Small intestine (tissue), 7 donors: ENCODE measurements at regions not wholly inside any gene's neighbourhood (a gene's known extent, or its start where the extent isn't known, plus 50 kb on each side); places are given as distances from the start of the nearest gene placed in this dataset.

ENCODE experiments used
- DNase-seq, 2 donors: peaks; one replicate each; pipeline versions ENCODE4 v3.0.0 to v3.0.0-alpha.2; 2013
- FAIRE-seq: peaks from 2 replicates; lab custom pipeline; 2012; peaks lifted over from hg19 to GRCh38; lab: Jason Lieb, UNC
- H3K27ac ChIP-seq, 3 donors: one replicate each; pipeline ENCODE4 v1.5.1; 2013; ENCODE audit warnings: low read length in 2 of 3, mild to moderate bottlenecking in 2 of 3, control low read depth in 1 of 3, inconsistent platforms in 1 of 3, low read depth in 1 of 3, moderate library complexity in 1 of 3
- H3K27me3 ChIP-seq, 3 donors: one replicate each; pipeline ENCODE4 v1.6.1; 2013; ENCODE audit warnings: low read length in 3 of 3, inconsistent platforms in 1 of 3; ENCODE audit not compliant: control insufficient read depth in 3 of 3, insufficient read depth in 3 of 3
- H3K36me3 ChIP-seq, 3 donors: one replicate each; pipeline ENCODE4 v1.6.1; 2013; ENCODE audit warnings: low read length in 3 of 3, inconsistent platforms in 1 of 3, low read depth in 1 of 3, mild to moderate bottlenecking in 1 of 3, moderate library complexity in 1 of 3; ENCODE audit not compliant: control insufficient read depth in 3 of 3, insufficient read depth in 2 of 3
- H3K4me1 ChIP-seq, 3 donors: one replicate each; pipeline ENCODE4 v1.6.1; 2013; ENCODE audit warnings: low read length in 2 of 3, inconsistent platforms in 1 of 3, low read depth in 1 of 3, mild to moderate bottlenecking in 1 of 3, moderate library complexity in 1 of 3; ENCODE audit not compliant: control insufficient read depth in 3 of 3, insufficient read depth in 2 of 3
- H3K4me3 ChIP-seq, 3 donors: one replicate each; pipeline ENCODE4 v1.5.1; 2013; ENCODE audit warnings: low read length in 3 of 3, control low read depth in 1 of 3, inconsistent platforms in 1 of 3, low read depth in 1 of 3, mild to moderate bottlenecking in 1 of 3, moderate library complexity in 1 of 3
- H3K9me3 ChIP-seq, 2 donors: one replicate each; pipeline ENCODE4 v1.6.1; 2013; ENCODE audit warnings: low read depth in 1 of 2, low read length in 1 of 2; ENCODE audit not compliant: control insufficient read depth in 2 of 2, insufficient read depth in 1 of 2
- WGBS, 3 donors: extraction: QIAGEN DNeasy Blood & Tissue Kit; methylation state at CpG; one replicate each; pipeline ENCODE4 v1.1.7; 2013; 5-methylcytosine and 5-hydroxymethylcytosine counted together
- donor health status: healthy with polysubstance abuse.
- donor health status: control.
- donor health status: control.
- donor health status: Bipolar disorder and iron deficiency.
- donor health status: healthy.

DNA sequence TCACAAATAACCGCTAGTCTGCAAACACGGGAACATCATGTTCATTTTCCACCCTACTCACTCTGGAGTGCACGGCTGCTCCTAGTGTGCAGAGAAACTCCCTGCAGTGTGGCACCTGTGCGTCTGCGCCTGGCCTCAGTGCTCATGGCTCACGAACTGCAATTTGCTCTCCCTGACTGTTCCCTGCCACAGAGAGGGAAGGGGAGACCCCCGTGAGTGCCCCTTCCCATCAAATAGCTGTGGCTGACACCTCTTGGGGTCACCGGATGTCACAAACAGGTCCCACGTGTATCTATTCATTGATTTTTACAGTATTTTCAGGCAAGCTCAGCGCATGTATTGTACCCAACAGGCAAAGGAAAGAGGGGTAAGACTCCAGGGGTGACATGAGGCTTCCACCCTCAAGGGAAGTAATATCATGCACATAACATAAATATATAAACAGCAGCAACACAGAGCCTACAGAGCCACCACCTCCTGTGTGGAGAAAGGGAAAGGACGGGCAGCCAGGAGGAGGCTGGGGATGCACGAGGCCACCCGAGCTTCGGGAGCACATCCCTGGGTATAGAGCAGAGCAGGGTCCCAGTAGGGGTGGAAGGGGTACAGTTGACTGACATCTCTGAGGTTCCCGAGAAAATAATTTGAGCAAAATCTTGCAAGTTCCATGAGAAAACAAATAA is 140.3 kb upstream of the SOX1 start:
- Histone ChIP-seq H3K9me3 (no peaks in the 10 kb centered on the region), H3K27me3 (peaks cover 0 to 1% (median 0%) of the 10 kb centered on the region in 3 donors), H3K36me3 (no peaks in the 10 kb centered on the region), H3K27ac (no peak overlapping the region), H3K4me1 (no peaks in the 10 kb centered on the region), H3K4me3 (no peak overlapping the region)
- DNase-seq (no peak), FAIRE-seq (no peak)
- WGBS, 3 donors, result 76 to 86% (median 77%) methylated on average over 15 of the region's 15 CpGs

DNA sequence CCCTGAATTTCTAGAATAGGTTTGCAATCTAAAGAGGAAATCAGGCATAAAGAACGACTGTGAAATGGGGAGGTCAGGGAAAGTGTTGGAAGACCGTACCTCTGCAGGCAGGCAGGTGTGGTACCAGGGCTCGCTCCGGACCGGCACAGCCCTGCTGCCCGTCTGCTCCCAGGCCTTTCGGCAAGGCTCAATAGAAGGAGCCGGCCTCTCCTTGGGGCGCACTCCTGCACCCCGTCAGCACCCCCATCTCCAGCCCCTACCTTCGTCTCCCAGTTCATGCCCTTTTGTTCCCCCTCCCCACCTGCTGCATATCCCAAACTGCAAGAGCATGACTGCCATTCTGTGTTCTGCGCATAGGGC is 139.8 kb upstream of the SOX1 start:
- no peaks in the 10 kb centered on the region for H3K36me3 ChIP-seq
- H3K9me3 ChIP-seq, result no peaks in the 10 kb centered on the region
- no peaks in the 10 kb centered on the region for H3K4me1 ChIP-seq
- WGBS, 3 donors, result 85 to 90% (median 89%) methylated on average over 11 to 12 of the region's 12 CpGs
- no peak overlapping the region for H3K27ac ChIP-seq
- no peak overlapping the region for H3K4me3 ChIP-seq
- no peak for FAIRE-seq
- DNase-seq, result no peak
- H3K27me3 ChIP-seq, result peaks cover 0 to 1% (median 0%) of the 10 kb centered on the region in 3 donors

DNA sequence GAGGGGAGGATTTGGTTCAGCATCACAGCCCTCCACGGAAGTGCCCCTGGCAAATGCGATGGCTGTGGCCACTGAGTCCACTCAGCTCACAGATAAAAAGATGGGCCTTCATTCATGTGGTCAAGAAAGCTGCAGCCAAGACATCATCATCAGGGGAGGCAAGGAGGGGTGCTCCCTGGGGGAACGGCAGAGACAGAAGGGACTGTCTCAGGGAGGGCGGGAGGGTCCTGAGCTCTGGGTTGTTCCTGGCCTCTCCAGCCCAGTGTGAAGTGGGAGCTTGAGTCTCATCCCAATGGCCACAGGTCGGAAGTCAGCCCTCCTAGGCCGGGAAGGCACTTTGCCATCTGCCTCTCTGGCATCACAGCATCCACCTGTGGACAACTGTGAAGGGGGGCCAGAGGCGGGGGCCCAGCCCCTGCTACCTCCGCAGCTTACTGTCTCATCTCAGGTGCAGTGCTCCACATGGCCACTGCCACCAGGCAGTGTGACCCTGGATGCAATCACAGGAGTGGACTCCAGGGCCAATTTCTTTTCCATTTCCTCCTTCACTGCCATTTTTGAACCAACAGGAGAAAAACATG is 137.8 kb upstream of the SOX1 start:
- WGBS, 3 donors, result 78 to 81% (median 79%) methylated on average over 7 to 8 of the region's 8 CpGs
- DNase-seq (no peak), FAIRE-seq (no peak)

DNA sequence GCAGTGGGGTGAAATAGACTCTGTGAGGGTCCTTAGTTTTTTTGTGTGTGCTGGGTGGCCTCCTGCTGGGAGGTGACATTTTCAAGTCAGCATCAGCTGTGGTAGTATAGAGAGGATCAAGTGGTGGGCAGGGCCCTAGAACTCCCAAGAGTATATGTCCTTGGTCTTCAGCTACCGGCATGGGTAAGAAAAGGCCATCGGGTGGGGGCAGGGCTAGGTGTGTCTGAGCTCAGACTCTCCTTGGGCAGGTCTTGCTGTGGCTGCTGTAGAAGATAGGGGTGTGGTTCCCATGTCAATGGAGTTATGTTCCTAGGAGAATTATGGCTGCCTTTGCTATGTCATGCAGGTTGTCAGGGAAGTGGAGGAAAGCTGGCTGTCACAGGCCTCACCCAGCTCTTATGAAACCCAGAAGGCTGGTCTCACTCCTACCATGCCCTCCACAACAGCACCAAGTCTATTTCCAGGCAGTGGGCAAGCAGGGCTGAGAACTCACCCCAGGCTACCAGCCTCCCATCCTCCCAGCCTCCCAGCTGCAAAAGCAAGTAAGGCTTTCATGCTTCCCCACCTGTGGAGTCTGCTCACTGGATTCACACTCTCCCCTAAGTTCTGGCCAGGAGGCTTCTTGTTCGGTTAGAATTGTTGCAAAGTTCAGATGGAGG is 130.6 kb upstream of the SOX1 start:
- no peak for FAIRE-seq
- no peak for DNase-seq
- Histone ChIP-seq H3K27me3 (no peaks in the 10 kb centered on the region), H3K4me1 (no peaks in the 10 kb centered on the region), H3K4me3 (no peak overlapping the region), H3K9me3 (no peaks in the 10 kb centered on the region), H3K27ac (no peak overlapping the region), H3K36me3 (no peaks in the 10 kb centered on the region)
- 81 to 86% (median 82%) methylated on average over 3 of the region's 3 CpGs for WGBS, 3 donors

More for the DNA sequence above, 137.8 kb upstream of the SOX1 start:
- no peaks in the 10 kb centered on the region for H3K27me3 ChIP-seq
- no peaks in the 10 kb centered on the region for H3K9me3 ChIP-seq
- H3K27ac ChIP-seq, result no peak overlapping the region
- no peaks in the 10 kb centered on the region for H3K4me1 ChIP-seq
- H3K36me3 ChIP-seq, result no peaks in the 10 kb centered on the region
- H3K4me3 ChIP-seq, result no peak overlapping the region

DNA sequence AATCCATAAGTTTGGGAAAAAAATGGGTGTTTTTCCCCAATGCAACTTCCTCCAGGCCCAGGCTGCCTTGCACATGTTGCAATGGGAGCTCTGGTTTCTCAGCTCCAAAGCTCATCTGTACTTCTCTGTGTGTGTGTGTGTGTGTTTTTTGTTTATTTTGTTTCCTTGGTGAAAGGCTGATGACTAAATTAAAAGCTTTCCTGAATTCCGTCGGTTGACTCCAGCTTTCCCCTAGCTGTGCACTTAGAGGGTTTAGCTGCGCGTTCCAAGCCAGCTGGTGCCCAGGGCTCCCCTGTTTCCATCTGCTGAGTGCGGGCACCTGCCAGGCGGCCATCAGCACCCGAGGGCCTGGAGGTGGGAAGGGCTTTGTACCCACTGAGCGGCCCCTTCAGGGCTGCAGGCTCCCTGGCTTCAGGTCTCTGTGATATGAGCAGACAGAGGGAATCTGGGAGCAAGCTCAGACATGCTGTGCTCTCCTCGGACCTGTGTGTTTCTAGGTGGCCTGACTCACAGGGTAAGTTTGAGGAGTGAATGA is 129.1 kb upstream of the SOX1 start:
- Histone ChIP-seq H3K4me1 (no peaks in the 10 kb centered on the region), H3K27ac (no peak overlapping the region), H3K9me3 (no peaks in the 10 kb centered on the region), H3K4me3 (no peak overlapping the region), H3K36me3 (no peaks in the 10 kb centered on the region), H3K27me3 (no peaks in the 10 kb centered on the region)
- DNase-seq (peak in 1 of 2 donors; percentile 8), FAIRE-seq (no peak)
- 51 to 62% (median 58%) methylated on average over 9 of the region's 9 CpGs for WGBS, 3 donors

DNA sequence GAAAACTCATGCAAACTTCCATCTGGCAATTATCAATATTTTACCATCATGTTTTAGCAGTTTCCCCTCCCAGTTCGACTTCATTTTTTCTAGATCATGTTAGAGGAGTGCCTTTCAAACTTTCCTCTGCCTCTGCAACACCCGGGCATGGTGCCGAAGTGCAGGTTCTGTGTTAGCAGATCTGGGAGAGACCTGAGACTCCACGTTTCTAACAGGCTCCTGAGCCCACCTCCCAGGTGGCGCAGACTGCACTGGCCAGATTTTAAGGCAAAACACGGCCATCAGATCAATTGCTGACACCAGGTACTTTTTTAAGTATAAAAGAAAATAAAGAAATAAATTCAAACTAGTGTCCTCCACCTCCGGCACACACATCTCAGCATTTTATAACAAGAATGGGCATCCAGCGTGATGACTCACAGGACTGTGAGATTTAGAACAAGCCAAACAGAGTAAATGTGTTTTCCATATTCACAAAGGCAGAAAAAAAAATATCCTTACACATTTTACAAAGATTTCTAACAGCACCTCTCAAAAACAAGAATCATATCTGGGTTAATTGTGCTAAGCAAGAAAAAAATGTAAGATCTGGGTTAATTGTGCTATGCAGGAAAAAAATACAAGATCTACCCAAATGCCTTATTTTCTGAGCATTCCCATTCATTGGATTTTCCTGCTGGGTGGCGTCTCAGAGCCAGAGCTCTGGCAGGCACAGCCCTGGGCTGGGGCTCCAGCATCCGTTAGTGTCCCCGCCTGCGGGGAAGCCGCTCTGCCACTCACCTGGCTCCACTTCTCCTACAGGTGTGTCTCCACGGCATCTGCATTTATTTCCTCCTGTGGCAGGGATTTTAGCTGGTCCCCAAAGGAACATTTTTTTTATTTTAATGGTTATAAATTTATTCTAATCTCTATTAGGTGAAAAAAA is 127.9 kb upstream of the SOX1 start:
- WGBS, 3 donors, result 60 to 74% (median 63%) methylated on average over 14 of the region's 14 CpGs
- DNase-seq, result no peak
- no peaks in the 10 kb centered on the region for H3K36me3 ChIP-seq
- FAIRE-seq, result no peak
- no peaks in the 10 kb centered on the region for H3K9me3 ChIP-seq
- H3K4me1 ChIP-seq, result no peaks in the 10 kb centered on the region
- no peaks in the 10 kb centered on the region for H3K27me3 ChIP-seq
- H3K4me3 ChIP-seq, result no peak overlapping the region
- H3K27ac ChIP-seq, result no peak overlapping the region

DNA sequence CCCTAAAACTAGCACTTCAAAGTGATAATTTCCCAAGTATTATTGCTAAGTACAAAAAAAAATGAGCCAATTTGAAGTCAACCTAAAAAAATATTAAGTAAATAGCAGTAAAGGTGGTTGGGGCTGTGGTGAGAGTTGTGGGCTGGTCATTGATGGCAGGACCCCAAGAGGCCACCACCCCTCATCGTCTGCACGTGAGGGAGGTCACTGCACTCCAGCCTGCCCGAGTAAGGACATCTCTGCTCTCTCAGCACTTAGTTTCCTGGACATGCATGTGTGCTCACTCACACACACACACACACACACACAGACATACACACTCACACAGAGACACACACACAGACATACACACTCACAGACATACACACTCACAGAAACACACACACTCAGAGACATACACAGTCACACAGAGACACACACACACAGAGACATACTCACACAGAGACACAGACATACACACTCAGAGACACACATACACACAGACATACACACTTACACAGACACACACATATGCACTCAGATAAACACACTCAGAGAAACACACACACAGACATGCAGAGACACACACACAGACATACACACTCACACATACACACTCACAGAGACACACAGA is 127.2 kb upstream of the SOX1 start:
- Histone ChIP-seq H3K27me3 (no peaks in the 10 kb centered on the region), H3K4me3 (no peak overlapping the region), H3K36me3 (no peaks in the 10 kb centered on the region), H3K27ac (no peak overlapping the region), H3K9me3 (no peaks in the 10 kb centered on the region), H3K4me1 (no peaks in the 10 kb centered on the region)
- FAIRE-seq (no peak), DNase-seq (no peak)
- 36 to 71% (median 54%) methylated on average over 3 of the region's 3 CpGs for WGBS, 3 donors
